ENCODE measurements at regions not wholly inside any gene's neighbourhood (a gene's known extent, or its start where the extent isn't known, plus 50 kb on each side); places are given as distances from the start of the nearest gene placed in this dataset.

DNA sequence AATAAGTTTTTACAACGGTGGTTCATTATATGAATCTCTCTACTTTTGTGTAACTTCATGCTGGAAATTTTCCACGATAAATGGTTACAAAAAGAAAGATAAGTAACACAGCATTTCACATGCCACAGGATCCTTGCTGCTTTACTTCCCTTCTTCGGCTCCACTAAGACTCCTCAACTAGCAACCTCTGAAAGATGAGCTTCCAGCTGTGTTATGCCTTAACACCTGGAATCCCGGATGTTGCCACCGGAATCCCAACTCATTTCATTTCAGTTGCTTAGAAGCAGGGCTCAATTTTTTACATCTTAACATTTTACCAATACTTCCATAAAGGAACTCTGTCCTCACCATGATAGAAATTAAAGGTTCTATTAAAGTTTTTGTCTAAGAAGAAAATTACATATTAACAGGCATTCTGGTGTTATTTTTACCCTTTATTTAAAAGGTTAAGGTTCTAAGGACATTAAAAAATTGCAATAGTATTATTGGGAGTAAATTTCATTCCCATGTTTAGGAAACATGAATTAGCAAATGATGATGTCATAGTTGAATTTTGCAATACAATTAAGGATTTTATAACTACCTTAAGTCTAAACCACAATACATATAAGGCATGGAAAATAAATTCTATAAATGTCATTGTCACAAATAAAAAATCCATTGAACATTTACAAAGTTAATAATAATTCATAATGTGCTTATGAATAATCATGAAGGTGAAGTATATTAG lies 57.1 kb upstream of the IL6 start:
- DNase-seq = no peak
- Histone ChIP-seq H3K4me3 (ENCODE audit: low read length in 2 of 2) (no peak overlapping the region), H3K9me3 (ENCODE audit: control insufficient read depth in 1 of 2, low read length in 2 of 2) (no peaks in the 10 kb centered on the region), H3K27me3 (ENCODE audit: insufficient read depth, low read length) (no peaks in the 10 kb centered on the region), H3K4me1 (ENCODE audit: insufficient read depth, low read length) (peaks cover 25% of the 10 kb centered on the region), H3K27ac (ENCODE audit: low read depth, low read length) (no peak overlapping the region), H3K36me3 (ENCODE audit: insufficient read depth, low read length) (no peaks in the 10 kb centered on the region)
- no peak overlapping the region for H3K4me3 Mint-ChIP-seq
- peaks cover 14 to 32% (median 21%) of the 10 kb centered on the region in 4 donors for H3K4me1 Mint-ChIP-seq
- no peaks in the 10 kb centered on the region for H3K36me3 Mint-ChIP-seq
- no peaks in the 10 kb centered on the region for H3K9me3 Mint-ChIP-seq
- ChIA-PET CTCF (ENCODE audit: partially characterized antibody) (no interaction called here), POLR2A (ENCODE audit: partially characterized antibody) (no interaction called here)
- no peaks in the 10 kb centered on the region for H3K27me3 Mint-ChIP-seq
- no peak overlapping the region for H3K27ac Mint-ChIP-seq
- intact Hi-C loops (cut with micrococcal nuclease) = no loop called here

DNA sequence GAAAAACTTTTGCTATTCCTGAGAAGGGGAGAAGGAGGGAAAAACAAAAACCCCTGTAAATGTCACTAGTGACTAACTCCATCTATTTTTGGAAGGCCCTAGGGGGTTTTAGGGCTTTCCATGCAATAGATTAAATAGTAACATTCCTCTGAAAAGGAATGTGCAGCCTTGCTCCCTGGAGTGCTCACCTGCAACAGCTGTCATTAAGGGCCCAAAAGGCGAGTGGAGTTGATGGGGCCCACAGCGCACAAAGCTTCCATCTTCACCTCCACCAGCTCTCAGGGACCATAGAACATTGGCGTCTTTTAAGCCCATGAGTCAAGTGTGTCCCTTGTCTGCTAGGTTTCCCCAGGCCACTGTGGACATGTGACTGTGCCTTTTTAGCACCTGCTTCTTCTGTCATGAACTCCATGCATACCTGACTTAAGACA lies 58.0 kb upstream of the IL6 start:
- H3K9me3 ChIP-seq (ENCODE audit: control insufficient read depth in 1 of 2, low read length in 2 of 2) = no peaks in the 10 kb centered on the region
- no peaks in the 10 kb centered on the region for H3K36me3 ChIP-seq (ENCODE audit: insufficient read depth, low read length)
- DNase-seq = no peak
- H3K27ac ChIP-seq (ENCODE audit: low read depth, low read length) = no peak overlapping the region
- no peaks in the 10 kb centered on the region for H3K27me3 ChIP-seq (ENCODE audit: insufficient read depth, low read length)
- H3K4me3 ChIP-seq (ENCODE audit: low read length in 2 of 2) = no peak overlapping the region
- Mint-ChIP-seq H3K27me3 (no peaks in the 10 kb centered on the region), H3K27ac (no peak overlapping the region), H3K36me3 (no peaks in the 10 kb centered on the region), H3K4me3 (no peak overlapping the region), H3K9me3 (no peaks in the 10 kb centered on the region), H3K4me1 (peaks cover 9 to 26% (median 17%) of the 10 kb centered on the region in 4 donors)
- ChIA-PET CTCF (ENCODE audit: partially characterized antibody) (no interaction called here), POLR2A (ENCODE audit: partially characterized antibody) (no interaction called here)
- intact Hi-C loops (cut with micrococcal nuclease) = no loop called here
- H3K4me1 ChIP-seq (ENCODE audit: insufficient read depth, low read length) = peaks cover 19% of the 10 kb centered on the region

DNA sequence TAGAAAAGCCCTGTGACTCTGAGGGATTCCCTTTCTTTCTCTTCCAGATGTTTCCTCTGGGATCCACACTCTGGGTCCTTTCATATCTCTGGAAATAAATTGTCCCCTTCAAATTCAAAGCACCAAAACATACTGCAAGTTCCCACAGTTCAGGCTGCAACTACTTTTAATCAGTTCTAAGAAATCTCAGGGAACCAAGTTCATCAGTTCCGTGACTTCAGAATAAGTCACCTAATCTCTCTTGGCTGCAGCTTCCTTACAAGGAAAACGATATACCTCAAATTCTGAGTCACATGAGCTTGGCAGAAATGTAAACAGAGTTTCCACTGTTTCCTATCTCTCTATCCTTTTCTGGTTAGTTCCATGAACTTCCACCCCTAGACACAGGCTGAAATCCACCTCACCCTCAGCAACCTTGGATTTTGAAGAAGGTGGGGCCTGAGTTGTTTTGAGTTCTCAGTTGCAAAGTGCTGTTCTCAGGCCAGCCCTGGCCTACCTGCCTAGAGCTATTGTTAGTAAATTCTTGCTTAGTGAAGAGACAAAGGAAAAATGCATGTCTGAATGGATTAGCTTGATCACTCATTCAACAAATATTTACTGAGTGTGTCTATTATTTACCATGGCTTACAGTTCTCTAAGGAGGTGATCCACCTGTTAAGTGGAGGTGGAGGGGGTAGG lies 59.3 kb upstream of the IL6 start:
- no peak overlapping the region for H3K4me3 ChIP-seq (ENCODE audit: low read length in 2 of 2)
- H3K4me1 ChIP-seq (ENCODE audit: insufficient read depth, low read length) = peaks cover 7% of the 10 kb centered on the region
- no peak for DNase-seq
- Mint-ChIP-seq H3K27ac (no peak overlapping the region), H3K9me3 (no peaks in the 10 kb centered on the region), H3K4me3 (no peak overlapping the region), H3K27me3 (no peaks in the 10 kb centered on the region), H3K4me1 (peaks cover 3 to 13% (median 5%) of the 10 kb centered on the region in 4 donors), H3K36me3 (no peaks in the 10 kb centered on the region)
- H3K9me3 ChIP-seq (ENCODE audit: control insufficient read depth in 1 of 2, low read length in 2 of 2) = no peaks in the 10 kb centered on the region
- ChIA-PET POLR2A (ENCODE audit: partially characterized antibody) (no interaction called here), CTCF (ENCODE audit: partially characterized antibody) (interaction anchor here (0.6 kb wide), 1 partner anchor 190 kb away, joined by 3 read pairs; no protein-coding TSS in a partner anchor)
- intact Hi-C loops (cut with micrococcal nuclease) = no loop called here
- no peaks in the 10 kb centered on the region for H3K27me3 ChIP-seq (ENCODE audit: insufficient read depth, low read length)
- H3K27ac ChIP-seq (ENCODE audit: low read depth, low read length) = no peak overlapping the region
- H3K36me3 ChIP-seq (ENCODE audit: insufficient read depth, low read length) = no peaks in the 10 kb centered on the region

DNA sequence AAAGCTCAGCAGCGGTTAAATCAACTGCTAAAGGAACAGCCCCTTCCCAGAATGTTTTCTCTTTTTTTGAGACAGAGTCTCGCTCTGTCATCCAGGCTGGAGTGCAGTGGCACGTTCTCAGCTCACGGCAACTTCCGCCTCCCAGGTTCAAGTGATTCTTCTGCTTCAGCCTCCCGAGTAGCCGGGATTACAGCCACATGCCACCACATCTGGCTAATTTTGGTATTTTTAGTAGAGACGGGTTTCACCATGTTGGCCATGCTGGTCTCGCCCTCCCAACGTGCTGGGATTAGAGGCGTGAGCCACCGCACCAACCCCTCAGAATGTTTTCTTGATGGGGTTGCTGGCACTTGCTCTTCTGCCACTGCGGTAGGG lies 59.8 kb upstream of the IL6 start:
- Histone ChIP-seq H3K36me3 (ENCODE audit: insufficient read depth, low read length) (no peaks in the 10 kb centered on the region), H3K27ac (ENCODE audit: low read depth, low read length) (no peak overlapping the region), H3K4me3 (ENCODE audit: low read length in 2 of 2) (no peak overlapping the region), H3K27me3 (ENCODE audit: insufficient read depth, low read length) (no peaks in the 10 kb centered on the region), H3K9me3 (ENCODE audit: control insufficient read depth in 1 of 2, low read length in 2 of 2) (no peaks in the 10 kb centered on the region), H3K4me1 (ENCODE audit: insufficient read depth, low read length) (peaks cover 2% of the 10 kb centered on the region)
- Mint-ChIP-seq H3K36me3 (no peaks in the 10 kb centered on the region), H3K4me1 (peaks cover 0 to 9% (median 3%) of the 10 kb centered on the region in 4 donors), H3K9me3 (no peaks in the 10 kb centered on the region), H3K27ac (no peak overlapping the region), H3K27me3 (no peaks in the 10 kb centered on the region), H3K4me3 (no peak overlapping the region)
- no peak for DNase-seq
- ChIA-PET CTCF (ENCODE audit: partially characterized antibody) (no interaction called here), POLR2A (ENCODE audit: partially characterized antibody) (no interaction called here)
- intact Hi-C loops (cut with micrococcal nuclease) = no loop called here

DNA sequence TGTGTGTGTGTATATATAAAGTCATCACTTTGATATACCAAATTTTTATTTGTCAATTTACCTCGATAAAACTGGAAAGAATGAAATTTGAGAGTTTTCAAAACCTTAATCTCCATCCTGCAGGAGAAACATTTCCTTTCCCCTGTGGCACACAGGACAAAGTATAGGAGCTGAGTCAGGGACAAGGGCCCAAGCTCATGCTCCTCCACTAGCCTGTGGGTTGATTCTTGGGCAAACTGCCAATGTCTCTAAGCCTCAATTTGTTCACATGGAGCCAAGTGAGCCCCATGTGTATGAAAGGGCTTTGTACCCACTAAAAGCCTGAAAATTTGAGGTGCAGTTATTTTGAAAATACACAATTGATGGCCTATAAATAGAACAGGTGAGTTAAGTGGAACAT lies 60.3 kb upstream of the IL6 start:
- Mint-ChIP-seq H3K36me3 (no peaks in the 10 kb centered on the region), H3K27ac (no peak overlapping the region), H3K4me1 (peaks cover 0 to 7% (median 2%) of the 10 kb centered on the region in 4 donors), H3K9me3 (no peaks in the 10 kb centered on the region), H3K4me3 (no peak overlapping the region), H3K27me3 (no peaks in the 10 kb centered on the region)
- no peak overlapping the region for H3K27ac ChIP-seq (ENCODE audit: low read depth, low read length)
- intact Hi-C loops (cut with micrococcal nuclease) = no loop called here
- H3K4me1 ChIP-seq (ENCODE audit: insufficient read depth, low read length) = no peaks in the 10 kb centered on the region
- CTCF ChIA-PET (ENCODE audit: partially characterized antibody) = no interaction called here
- POLR2A ChIA-PET (ENCODE audit: partially characterized antibody) = no interaction called here
- H3K4me3 ChIP-seq (ENCODE audit: low read length in 2 of 2) = no peak overlapping the region
- no peaks in the 10 kb centered on the region for H3K9me3 ChIP-seq (ENCODE audit: control insufficient read depth in 1 of 2, low read length in 2 of 2)
- DNase-seq = no peak
- no peaks in the 10 kb centered on the region for H3K27me3 ChIP-seq (ENCODE audit: insufficient read depth, low read length)
- no peaks in the 10 kb centered on the region for H3K36me3 ChIP-seq (ENCODE audit: insufficient read depth, low read length)

DNA sequence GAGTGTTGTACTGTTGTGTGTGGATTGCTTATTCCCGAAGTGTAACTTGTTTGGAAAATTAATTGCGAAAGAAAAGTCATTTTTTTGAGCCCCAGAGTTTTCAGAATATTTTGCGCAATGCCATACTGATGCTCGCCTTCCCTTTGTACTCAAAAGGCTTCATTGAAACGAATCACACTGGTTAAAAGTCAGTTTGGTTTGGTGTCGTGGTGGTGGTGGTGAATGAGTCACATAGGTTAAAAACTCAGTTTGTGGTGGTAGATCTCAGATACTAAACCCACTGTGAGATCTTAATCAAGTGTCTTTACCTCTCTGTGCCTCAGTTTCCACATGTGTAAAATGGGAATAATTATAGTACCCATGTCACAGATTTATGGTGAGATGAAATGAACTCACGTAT lies 61.1 kb upstream of the IL6 start:
- Histone ChIP-seq H3K27ac (ENCODE audit: low read depth, low read length) (no peak overlapping the region), H3K9me3 (ENCODE audit: control insufficient read depth in 1 of 2, low read length in 2 of 2) (no peaks in the 10 kb centered on the region), H3K36me3 (ENCODE audit: insufficient read depth, low read length) (no peaks in the 10 kb centered on the region), H3K4me1 (ENCODE audit: insufficient read depth, low read length) (no peaks in the 10 kb centered on the region), H3K4me3 (ENCODE audit: low read length in 2 of 2) (no peak overlapping the region), H3K27me3 (ENCODE audit: insufficient read depth, low read length) (no peaks in the 10 kb centered on the region)
- peaks cover 0 to 4% (median 0%) of the 10 kb centered on the region in 4 donors for H3K4me1 Mint-ChIP-seq
- no peaks in the 10 kb centered on the region for H3K9me3 Mint-ChIP-seq
- H3K36me3 Mint-ChIP-seq = no peaks in the 10 kb centered on the region
- ChIA-PET CTCF (ENCODE audit: partially characterized antibody) (no interaction called here), POLR2A (ENCODE audit: partially characterized antibody) (no interaction called here)
- intact Hi-C loops (cut with micrococcal nuclease) = no loop called here
- DNase-seq = no peak
- H3K27ac Mint-ChIP-seq = no peak overlapping the region
- no peaks in the 10 kb centered on the region for H3K27me3 Mint-ChIP-seq
- H3K4me3 Mint-ChIP-seq = no peak overlapping the region

DNA sequence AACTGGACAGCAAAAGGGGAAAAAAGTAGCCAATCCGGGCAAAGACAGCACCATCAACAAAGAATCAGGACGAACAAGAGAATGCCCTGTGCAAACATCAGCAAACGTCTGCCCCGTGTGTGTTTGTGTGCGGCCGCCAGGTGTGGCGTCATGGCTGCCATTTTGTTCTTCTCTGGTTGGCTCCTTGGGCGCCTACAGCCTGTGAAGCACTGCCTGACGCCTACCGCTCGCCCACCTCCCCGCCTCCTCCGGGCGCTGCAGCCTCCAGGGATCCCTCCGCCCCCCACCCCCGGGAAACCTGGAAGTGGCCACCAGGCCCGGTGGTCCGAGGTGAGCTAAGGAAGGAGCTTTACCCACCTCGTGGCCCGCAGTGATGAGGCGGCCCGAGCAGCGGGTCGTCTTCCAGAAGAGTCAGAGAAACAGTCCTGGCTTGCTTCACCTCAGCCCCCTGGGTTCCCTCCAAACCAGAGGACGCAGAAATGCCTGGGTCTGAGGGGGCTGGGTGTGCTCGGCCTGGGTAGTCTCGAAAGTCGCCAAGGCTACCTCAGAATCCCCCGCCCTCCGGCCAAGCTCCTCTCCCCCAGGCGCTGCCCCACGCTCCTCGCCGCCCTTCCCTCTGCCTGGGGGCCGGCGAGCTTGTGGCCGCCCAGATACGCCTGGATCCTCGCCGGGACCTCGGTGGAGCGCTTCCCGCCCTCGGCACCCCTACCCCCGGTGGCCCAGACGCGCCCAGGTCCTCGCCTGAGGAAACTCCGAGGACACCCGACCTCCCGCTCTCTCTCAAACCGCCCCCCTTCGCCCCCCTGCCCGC lies 61.8 kb upstream of the IL6 start:
- no peak for DNase-seq
- Histone ChIP-seq H3K27ac (ENCODE audit: low read depth, low read length) (no peak overlapping the region), H3K27me3 (ENCODE audit: insufficient read depth, low read length) (no peaks in the 10 kb centered on the region), H3K4me3 (ENCODE audit: low read length in 2 of 2) (no peak overlapping the region), H3K4me1 (ENCODE audit: insufficient read depth, low read length) (no peaks in the 10 kb centered on the region), H3K9me3 (ENCODE audit: control insufficient read depth in 1 of 2, low read length in 2 of 2) (no peaks in the 10 kb centered on the region), H3K36me3 (ENCODE audit: insufficient read depth, low read length) (no peaks in the 10 kb centered on the region)
- intact Hi-C loops (cut with micrococcal nuclease) = no loop called here
- H3K27me3 Mint-ChIP-seq = no peaks in the 10 kb centered on the region
- no peaks in the 10 kb centered on the region for H3K36me3 Mint-ChIP-seq
- H3K4me1 Mint-ChIP-seq = peaks cover 0 to 4% (median 0%) of the 10 kb centered on the region in 4 donors
- H3K4me3 Mint-ChIP-seq = no peak overlapping the region
- CTCF ChIA-PET (ENCODE audit: partially characterized antibody) = no interaction called here
- H3K9me3 Mint-ChIP-seq = no peaks in the 10 kb centered on the region
- H3K27ac Mint-ChIP-seq = no peak overlapping the region
- POLR2A ChIA-PET (ENCODE audit: partially characterized antibody) = no interaction called here
